ENCODE measurements at regions not wholly inside any gene's neighbourhood (a gene's known extent, or its start where the extent isn't known, plus 50 kb on each side); places are given as distances from the start of the nearest gene placed in this dataset.
A peak's percentile ranks its signal among the peaks of the same experiment; 100 is the strongest.

DNA sequence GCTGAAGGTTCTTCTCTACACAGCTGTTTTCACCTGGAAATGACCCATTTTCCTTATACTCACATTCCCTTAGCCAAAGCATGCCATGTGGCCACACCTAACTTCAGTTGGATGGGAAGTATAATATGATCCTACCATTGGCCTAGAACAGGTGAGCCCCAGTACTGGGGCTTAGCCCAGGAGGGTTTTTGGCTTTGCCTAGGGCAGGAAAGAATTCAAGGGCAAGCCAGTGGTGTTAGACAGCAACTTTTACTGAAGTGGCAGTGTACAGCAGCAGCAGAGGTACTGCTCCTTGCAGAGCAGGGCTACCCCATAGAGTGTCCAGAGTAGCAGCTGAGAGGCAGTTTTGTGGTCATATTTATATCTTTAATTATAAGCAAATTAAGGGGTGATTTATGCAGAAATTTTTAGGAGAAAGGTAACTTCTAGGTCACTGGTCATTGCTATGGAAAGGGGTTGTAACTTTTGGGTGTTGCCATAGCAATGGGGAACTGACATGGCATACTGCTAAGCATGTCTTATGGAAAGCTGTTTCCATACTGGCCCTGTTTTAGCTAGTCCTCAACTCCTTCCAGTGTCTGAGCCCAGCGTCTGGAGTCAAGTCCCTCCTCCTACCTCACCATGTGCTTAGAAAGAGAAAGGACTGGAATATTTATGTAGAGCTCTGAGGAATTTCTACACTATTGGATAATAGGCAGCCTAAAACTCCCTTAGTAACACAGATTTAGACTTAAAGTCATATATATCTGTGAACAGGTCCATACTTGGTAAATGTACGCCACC is 109.0 kb upstream of the DTNA start:
- DNase-seq: no peak

DNA sequence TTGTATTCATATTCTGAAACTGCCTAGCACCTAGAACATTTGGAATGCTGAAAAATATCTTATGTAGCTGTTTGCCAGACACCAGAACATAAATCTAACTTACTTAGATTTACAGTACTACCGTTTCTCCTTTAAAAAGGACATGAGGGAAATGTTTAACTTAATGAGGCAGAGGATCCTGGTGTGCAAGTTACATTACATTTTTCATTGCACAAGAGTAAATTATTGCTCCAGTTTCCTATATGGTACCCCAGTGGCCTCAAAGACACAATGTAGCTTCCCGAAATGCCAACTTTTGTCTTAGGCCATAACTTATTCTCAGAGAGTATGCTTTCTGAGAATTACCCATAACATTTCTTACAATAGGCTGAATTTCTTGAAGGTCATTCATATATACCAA is 105.5 kb upstream of the DTNA start:
- DNase-seq: no peak

DNA sequence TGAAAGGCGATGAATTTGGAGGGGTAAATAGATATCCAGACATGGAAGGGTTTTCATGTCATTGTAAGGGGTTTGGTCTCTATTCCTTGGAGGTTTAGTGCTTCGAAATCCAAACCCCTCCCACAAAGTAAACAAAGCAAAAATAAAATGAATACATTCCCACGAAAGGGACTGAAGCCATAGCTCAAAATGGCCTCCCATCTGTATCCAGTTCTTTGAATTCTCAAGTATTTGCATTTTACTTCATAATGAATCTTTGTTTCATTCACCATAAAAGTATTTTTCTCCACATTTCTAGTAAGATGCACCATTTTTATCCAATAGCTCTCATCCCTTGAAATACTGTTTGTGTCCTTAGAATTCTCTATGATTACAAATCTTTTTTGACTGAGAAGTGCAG is 103.2 kb upstream of the DTNA start:
- DNase-seq: no peak

DNA sequence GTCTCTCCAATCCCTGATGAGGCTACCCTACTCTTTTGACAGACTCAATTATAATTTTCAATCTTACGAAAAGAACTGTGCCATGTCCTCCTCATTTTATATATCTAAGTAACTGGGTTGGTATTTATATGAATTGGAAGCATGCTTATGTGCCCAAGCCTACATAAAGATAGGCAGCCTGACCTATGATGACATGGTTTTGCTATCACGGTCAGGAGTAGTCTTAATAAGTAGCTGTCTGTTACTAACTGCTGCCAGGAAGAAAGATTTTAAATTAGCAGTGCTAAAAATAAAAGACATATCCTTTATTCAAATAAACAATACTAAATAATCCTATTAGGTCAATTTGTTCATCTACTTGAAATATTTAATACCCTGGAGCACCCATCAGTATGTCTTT is 102.0 kb upstream of the DTNA start:
- no peak for DNase-seq

- no peak for DNase-seq
These were observed 100.0 kb upstream of the DTNA start for GRCh38 chr18:34609986-34610648.

DNA sequence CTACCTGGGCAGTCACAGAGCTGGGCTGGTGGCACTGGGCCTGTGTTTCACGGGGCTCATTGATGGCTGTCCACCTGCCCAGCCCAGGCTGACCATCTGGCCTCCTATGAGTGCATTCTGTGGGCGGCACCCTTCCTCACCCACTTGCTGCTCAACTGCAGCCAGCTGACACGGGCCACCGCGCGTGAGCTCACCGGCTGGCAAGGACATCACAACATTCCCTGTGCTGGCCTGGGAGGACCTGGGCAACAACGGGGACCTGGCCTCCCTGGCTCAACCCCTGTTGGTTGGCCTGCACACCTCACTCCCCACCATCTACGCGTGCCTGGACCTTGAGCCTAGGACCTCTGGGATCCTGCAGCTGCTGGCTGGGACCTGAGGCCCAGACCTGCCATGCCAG is 98.2 kb upstream of the DTNA start:
- peak; percentile 15 to 69 for DNase-seq

GRCh38 chr18:34620258-34620861 is 89.7 kb upstream of the DTNA start:
- DNase-seq: no peak

DNA sequence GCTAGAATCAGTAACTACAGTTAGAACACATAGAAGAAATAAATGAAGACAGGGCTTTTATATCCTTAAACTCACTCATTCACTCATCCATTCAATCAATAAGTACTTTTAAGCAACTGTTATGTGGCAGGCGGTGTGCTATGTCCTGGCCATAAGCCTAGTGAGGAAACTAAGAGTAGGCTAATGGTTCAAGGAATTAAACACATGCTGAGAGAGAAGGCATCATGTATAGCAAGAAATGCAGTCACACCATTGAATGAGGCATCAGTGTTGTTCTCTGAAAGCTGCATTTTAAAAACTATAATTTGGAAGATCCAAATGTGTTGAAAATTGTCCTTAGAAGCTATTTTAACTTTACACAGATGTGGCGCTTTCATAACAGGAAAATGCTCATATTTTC is 86.5 kb upstream of the DTNA start:
- no peak for DNase-seq

- no peak for DNase-seq
These were observed 85.5 kb upstream of the DTNA start for GRCh38 chr18:34624551-34624950.

- DNase-seq: no peak
These were observed 83.5 kb upstream of the DTNA start for GRCh38 chr18:34626404-34627136.

GRCh38 chr18:34627137-34627920 is 82.8 kb upstream of the DTNA start:
- no peak for DNase-seq

- no peak for DNase-seq
These were observed 78.8 kb upstream of the DTNA start for GRCh38 chr18:34631093-34631966.

- DNase-seq: peak; percentile 11 to 65
These were observed 77.8 kb upstream of the DTNA start for GRCh38 chr18:34632321-34632720.

GRCh38 chr18:34633368-34633767 is 76.7 kb upstream of the DTNA start:
- DNase-seq: no peak

- no peak for DNase-seq
These were observed 72.8 kb upstream of the DTNA start for GRCh38 chr18:34637094-34637801.

- peak in 1 of 2 experiments; percentile 23 for DNase-seq
These were observed 70.4 kb upstream of the DTNA start for GRCh38 chr18:34639687-34640086.

GRCh38 chr18:34640276-34640675 is 69.8 kb upstream of the DTNA start:
- no peak for DNase-seq

- DNase-seq: no peak
These were observed 66.1 kb upstream of the DTNA start for GRCh38 chr18:34643989-34644388.

- no peak for DNase-seq
These were observed 62.8 kb upstream of the DTNA start for GRCh38 chr18:34647251-34647650.

DNA sequence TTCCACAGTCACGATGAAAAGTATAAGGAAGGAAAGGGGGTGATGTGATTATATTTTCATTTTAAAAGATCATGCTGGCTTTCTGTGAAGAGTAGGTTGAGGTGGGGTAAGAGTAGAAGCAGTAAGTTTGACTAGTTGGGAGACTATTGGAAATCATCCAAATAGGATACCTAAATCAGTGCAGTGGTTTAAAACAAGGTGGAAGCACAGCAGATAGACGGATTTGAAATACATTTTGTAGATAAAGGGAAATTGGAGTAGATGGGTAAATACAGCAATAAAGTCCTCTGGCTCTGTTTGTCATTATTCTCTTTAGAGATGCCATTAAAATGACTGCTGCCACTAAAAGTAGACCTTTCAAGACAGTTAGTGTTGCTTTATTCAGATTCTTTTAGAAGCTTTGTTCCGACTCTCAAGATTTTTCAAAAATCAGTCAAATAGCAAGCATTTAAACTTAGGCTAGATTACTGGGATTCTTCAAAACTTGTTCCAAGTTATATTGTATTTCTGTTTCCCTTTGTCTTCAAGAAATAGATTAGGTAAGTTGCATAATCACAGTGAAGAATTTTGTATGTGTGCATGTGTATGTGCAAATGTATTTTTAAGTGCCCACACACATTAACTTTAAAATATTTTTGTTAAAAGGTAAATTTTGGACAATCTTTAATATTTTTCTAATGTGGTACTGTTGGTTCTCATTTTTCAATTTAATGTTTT is 61.7 kb upstream of the DTNA start:
- DNase-seq: no peak
